GM12875 (cell line): ENCODE measurements at regions not wholly inside any gene's neighbourhood (a gene's known extent, or its start where the extent isn't known, plus 50 kb on each side); places are given as distances from the start of the nearest gene placed in this dataset.

Experiments used
- H3K4me3 ChIP-seq: one replicate; pipeline ENCODE4 v1.5.1; 2011; ENCODE audit warnings: low read depth, low read length, control low read depth
- TF ChIP-seq, protein P1 (sequence below): IDR thresholded peaks from 2 replicates; pipeline ENCODE4 v1.5.1; 2011; ENCODE audit warnings: low read depth, mild to moderate bottlenecking, control low read depth, inconsistent platforms, low read length, moderate library complexity, borderline replicate concordance; ENCODE audit not compliant: insufficient read depth

DNA sequence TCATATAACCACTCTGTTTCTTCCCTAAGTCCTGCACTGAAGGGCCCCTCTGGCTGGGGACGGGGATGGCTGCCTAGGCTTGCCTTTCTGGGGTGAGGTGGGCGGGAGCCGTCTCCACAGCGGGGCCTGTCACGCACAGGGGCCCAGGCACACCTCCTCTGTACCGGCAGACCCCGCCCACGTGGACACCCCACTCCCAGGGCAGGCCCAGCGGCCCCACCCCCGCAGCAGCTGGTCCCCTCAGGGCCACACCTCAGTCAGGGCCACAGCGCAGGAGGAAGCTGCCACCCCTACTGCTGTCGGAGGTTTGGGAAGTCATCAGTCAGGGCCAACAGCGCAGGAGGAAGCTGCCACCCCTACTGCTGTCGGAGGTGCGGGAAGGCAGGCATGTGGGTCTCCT is 257.6 kb upstream of the RAB6C start:
- TF ChIP-seq, protein P1, sequence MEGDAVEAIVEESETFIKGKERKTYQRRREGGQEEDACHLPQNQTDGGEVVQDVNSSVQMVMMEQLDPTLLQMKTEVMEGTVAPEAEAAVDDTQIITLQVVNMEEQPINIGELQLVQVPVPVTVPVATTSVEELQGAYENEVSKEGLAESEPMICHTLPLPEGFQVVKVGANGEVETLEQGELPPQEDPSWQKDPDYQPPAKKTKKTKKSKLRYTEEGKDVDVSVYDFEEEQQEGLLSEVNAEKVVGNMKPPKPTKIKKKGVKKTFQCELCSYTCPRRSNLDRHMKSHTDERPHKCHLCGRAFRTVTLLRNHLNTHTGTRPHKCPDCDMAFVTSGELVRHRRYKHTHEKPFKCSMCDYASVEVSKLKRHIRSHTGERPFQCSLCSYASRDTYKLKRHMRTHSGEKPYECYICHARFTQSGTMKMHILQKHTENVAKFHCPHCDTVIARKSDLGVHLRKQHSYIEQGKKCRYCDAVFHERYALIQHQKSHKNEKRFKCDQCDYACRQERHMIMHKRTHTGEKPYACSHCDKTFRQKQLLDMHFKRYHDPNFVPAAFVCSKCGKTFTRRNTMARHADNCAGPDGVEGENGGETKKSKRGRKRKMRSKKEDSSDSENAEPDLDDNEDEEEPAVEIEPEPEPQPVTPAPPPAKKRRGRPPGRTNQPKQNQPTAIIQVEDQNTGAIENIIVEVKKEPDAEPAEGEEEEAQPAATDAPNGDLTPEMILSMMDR = no peak
- no peak overlapping the region for H3K4me3 ChIP-seq

DNA sequence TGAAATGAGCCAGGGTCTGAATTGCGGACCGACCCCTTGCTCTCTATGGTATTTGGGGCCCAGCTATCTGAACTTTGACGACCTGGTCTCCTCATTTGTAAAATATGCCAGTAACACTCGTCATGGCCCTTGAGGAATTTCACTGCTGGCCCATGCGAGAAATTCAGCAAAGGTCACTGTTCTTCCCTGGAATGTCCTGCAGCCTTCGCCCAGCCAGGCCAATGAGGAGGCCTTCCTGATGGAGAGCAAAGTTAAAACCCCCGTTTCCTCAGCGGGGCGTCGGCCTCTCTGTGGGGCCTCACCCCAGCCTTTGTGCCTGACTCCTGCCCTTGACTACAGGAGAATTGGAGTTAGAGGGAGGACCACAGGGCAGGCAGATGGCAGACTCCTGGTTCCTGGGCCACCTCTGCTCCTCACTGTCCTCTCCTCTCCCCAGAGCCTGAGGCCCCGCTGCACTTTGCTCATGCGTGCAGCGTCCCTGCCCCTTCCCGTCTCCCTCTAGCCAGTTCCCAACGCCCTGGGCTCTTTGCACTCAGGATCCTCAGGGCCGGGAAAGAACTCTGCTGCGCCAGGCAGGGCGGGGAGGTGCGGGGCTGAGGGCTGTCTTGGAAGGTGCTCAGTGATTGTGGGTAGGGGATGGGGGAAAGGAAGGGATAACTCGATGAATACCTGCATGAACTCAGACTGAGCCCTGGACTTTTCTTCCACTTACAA is 257.0 kb upstream of the RAB6C start:
- H3K4me3 ChIP-seq = no peak overlapping the region
- TF ChIP-seq, protein P1 = no peak

DNA sequence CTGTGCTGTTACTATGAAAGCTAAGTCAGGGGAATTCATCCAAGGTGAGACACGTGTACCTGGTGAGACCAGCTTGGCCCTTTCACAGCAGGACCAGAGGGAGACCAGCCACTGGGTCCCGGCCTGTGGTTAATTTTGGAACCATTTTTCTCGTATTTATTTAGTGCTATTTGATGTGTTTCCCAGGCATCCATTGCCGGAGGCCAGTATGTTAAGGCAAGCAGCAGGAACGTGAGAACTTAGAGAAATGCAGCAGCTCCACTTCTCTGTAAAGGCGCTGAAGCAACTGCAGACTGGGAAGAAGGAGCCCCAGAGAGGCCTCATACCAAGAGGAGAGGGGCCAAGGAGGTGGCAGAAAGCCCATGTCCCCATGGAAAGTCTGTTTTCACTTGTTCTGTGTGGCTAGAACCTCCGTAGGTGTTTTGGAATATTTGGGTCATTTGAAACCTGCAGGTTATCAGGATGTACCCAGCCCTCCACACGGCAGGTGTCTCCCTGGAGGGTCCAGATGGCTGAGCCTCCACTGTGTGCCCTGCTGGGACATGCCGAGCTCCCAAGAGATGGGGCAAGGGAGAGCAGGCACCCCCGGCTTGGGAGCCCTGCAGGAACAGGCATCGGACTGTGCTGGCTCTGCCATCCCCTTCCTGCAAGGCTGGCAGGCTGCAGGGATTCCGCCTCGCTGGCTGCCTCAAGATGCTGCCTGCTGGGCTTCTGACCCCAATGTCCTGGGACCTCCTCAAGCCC is 256.0 kb upstream of the RAB6C start:
- no peak overlapping the region for H3K4me3 ChIP-seq
- TF ChIP-seq, protein P1 = no peak

DNA sequence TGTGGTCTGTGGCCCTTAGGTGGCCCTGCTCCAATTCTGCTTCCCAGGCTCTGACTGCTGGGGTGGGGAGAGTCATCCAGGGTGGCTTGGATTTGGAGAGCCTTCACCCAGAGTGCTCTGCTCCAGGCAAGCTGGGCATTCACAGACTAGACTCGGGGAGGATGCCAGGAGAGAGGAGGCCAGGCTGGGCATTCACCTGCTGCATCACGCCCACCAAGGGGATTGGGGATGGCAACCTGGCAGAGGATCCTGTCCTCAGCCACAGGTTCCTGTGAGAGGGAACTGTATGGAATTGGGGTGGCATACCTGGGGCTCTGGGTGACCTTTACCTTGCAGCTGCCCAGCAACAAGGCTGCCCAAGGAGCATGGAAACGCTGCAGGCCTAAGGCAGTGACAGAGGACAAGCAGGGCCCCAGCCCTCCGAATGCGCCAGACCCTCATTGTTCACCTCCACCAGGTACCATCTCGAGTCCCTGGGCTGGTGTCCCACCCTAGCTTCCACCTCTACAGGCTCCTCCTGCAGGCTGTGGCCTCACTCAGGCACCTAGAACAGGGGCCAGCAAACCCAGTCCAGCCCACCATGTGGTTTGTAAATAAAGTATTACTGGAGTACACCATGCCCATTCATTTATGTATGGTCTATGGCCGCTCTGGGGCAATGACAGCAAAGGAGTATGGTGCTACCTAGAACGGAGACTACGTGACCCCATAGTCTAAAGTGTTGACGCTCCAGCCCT is 255.3 kb upstream of the RAB6C start:
- H3K4me3 ChIP-seq = no peak overlapping the region
- TF ChIP-seq, protein P1 = no peak

DNA sequence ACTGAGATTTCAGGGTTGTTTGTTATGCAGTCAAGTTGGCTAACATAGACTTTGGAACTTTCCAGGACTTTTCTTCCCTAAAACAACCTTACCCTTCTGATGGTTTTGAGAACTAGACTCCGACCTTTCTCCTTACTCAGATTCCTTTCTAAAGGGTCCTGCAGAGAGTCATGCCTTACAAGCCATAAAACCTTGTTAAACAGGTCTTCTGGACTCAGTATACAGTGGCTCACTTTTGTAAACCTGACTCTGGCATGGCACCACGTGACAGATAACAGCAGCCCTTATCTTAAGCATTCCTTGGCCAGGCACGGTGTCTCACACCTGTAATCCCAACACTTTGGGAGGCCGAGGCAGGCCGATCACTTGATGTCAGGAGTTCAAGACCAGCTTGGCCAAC is 253.2 kb upstream of the RAB6C start:
- TF ChIP-seq, protein P1 = no peak
- no peak overlapping the region for H3K4me3 ChIP-seq

DNA sequence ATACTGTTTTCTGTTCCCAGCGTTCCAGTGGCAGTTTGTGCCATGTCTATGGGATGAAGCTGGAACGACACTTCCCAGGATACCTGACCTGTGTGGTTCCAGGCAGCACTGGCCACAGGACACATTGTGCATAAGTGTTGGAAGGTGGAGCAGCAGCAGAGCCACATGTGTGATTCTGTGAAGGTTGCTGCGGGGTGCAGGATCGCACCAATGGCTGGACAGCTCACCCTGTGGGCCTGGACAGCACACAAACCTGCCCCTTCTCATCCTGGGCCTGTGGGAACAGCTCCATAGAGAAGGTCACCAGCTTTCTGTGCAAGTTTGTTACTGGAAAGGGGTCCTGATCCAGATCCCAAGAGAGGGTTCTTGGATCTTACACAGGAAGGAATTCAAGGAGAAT is 252.2 kb upstream of the RAB6C start:
- TF ChIP-seq, protein P1 = no peak
- no peak overlapping the region for H3K4me3 ChIP-seq
